Keratinocyte (primary cell): ENCODE measurements at regions not wholly inside any gene's neighbourhood (a gene's known extent, or its start where the extent isn't known, plus 50 kb on each side); places are given as distances from the start of the nearest gene placed in this dataset.

ENCODE experiments used
- EZH2 ChIP-seq: IDR thresholded peaks from one replicate; pipeline ENCODE4 v1.6.1; 2012; ENCODE audit warnings: inconsistent platforms, mild to moderate bottlenecking, low read length, moderate library complexity
- TF ChIP-seq, protein P1 (sequence below), 3 experiments: IDR thresholded peaks in 1 of 3; conservative IDR thresholded peaks in 1 of 3; optimal IDR thresholded peaks in 1 of 3; 2 replicates in 2 of 3; 3 replicates in 1 of 3; pipeline versions ENCODE3 to v1.5.1; 2011; ENCODE audit warnings: low read length in 3 of 3, mild to moderate bottlenecking in 3 of 3, moderate library complexity in 2 of 3, control low read depth in 1 of 3, inconsistent platforms in 1 of 3; ENCODE audit not compliant: insufficient read depth in 2 of 3; ENCODE audit errors: extremely low read depth in 1 of 3

DNA sequence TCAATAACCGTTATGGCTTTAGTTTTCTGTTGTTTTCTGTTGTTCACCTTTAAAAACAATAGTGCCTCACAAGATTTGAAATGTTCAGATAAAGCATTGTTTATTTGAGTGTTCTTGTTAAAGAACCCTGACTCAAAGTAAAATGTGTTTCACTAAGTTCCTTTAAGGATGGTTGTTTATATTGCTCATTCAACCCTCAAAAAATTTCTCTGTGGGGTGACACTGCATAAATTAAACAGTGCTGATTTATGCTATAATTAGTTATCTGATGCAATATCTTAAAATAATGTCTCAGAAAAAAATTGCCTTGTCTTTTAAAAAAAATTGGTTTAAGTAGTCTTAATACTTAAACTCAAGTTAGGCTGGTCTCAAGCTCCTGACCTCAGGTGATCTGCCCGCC is 775.1 kb downstream of the FLRT2 start:
- TF ChIP-seq, protein P1, sequence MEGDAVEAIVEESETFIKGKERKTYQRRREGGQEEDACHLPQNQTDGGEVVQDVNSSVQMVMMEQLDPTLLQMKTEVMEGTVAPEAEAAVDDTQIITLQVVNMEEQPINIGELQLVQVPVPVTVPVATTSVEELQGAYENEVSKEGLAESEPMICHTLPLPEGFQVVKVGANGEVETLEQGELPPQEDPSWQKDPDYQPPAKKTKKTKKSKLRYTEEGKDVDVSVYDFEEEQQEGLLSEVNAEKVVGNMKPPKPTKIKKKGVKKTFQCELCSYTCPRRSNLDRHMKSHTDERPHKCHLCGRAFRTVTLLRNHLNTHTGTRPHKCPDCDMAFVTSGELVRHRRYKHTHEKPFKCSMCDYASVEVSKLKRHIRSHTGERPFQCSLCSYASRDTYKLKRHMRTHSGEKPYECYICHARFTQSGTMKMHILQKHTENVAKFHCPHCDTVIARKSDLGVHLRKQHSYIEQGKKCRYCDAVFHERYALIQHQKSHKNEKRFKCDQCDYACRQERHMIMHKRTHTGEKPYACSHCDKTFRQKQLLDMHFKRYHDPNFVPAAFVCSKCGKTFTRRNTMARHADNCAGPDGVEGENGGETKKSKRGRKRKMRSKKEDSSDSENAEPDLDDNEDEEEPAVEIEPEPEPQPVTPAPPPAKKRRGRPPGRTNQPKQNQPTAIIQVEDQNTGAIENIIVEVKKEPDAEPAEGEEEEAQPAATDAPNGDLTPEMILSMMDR (optimal IDR thresholded peaks at IDR 0.05 in 1 of 3, IDR thresholded peaks at IDR 0.05 in 1 of 3, conservative IDR thresholded peaks at IDR 0.05 in 1 of 3; ENCODE audit: extremely low read depth in 1 of 3, insufficient read depth in 2 of 3, low read length in 3 of 3), result no peak
- TF ChIP-seq EZH2, result no peak
